Mesodermal cell (in vitro differentiated cells): ENCODE measurements at regions not wholly inside any gene's neighbourhood (a gene's known extent, or its start where the extent isn't known, plus 50 kb on each side); places are given as distances from the start of the nearest gene placed in this dataset.

Experiments used
- H3K27ac ChIP-seq: 2 replicates; pipeline ENCODE4 v1.7.0; 2013; ENCODE audit warnings: mild to moderate bottlenecking, low read depth, low read length, moderate library complexity; ENCODE audit not compliant: severe bottlenecking
- H3K36me3 ChIP-seq: 2 replicates; pipeline ENCODE4 v1.7.1; 2013; ENCODE audit warnings: mild to moderate bottlenecking, low read length, moderate library complexity; ENCODE audit not compliant: control insufficient read depth, insufficient read depth
- H3K4me1 ChIP-seq: one replicate; pipeline ENCODE4 v1.7.1; 2013; ENCODE audit warnings: mild to moderate bottlenecking, low read length; ENCODE audit not compliant: insufficient read depth, control insufficient read depth, poor library complexity, severe bottlenecking
- H3K4me3 ChIP-seq: 2 replicates; pipeline ENCODE4 v1.7.0; 2013; ENCODE audit warnings: low read length, control low read depth, mild to moderate bottlenecking; ENCODE audit not compliant: insufficient read depth, poor library complexity, severe bottlenecking; ENCODE audit errors: extremely low read depth
- H3K9me3 ChIP-seq: 2 replicates; pipeline ENCODE4 v1.7.1; 2013; ENCODE audit warnings: mild to moderate bottlenecking, low read length, moderate library complexity; ENCODE audit not compliant: control insufficient read depth
- WGBS, 2 experiments: methylation state at CpG; one replicate each; pipeline ENCODE4 v1.1.5; 2013; ENCODE audit warnings: missing lambda C conversion rate in 2 of 2; ENCODE audit not compliant: insufficient coverage in 2 of 2; 5-methylcytosine and 5-hydroxymethylcytosine counted together

DNA sequence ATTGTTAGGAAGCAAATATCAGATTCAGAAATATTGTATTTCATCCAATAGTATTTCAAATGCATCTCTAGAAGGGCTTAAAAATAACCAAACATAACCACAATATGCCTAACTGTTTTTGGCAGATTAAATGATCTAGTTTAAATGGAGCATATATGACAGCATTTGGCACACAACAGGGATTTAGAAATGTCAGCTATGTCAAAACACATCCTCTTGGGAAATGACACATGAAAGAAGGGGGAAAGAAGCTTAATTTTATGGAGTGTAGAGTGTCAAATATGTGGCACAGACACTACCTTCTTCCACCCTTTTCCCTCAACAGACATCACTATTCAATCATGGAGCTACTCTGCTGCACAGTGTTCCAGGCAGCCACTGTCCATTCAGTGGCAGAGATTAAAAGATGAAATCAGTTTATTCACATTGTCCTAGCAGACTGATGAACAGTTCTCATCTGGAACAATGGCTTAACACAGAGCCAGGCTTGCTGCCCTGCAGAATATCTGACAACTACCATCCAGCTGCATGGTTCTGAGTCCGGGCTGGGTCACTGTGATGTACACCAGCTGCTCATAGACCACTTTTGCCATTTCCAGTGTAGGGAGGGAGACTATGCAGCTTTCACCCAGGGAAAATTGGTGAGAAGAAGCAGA lies 349.8 kb downstream of the DHX35 start:
- no peaks in the 10 kb centered on the region for H3K4me1 ChIP-seq
- no peaks in the 10 kb centered on the region for H3K36me3 ChIP-seq
- no peak overlapping the region for H3K27ac ChIP-seq
- no peak overlapping the region for H3K4me3 ChIP-seq
- H3K9me3 ChIP-seq, result peaks cover 7% of the 10 kb centered on the region
- WGBS, 2 experiments, result no CpG with 5 or more reads among the region's 1 CpG

DNA sequence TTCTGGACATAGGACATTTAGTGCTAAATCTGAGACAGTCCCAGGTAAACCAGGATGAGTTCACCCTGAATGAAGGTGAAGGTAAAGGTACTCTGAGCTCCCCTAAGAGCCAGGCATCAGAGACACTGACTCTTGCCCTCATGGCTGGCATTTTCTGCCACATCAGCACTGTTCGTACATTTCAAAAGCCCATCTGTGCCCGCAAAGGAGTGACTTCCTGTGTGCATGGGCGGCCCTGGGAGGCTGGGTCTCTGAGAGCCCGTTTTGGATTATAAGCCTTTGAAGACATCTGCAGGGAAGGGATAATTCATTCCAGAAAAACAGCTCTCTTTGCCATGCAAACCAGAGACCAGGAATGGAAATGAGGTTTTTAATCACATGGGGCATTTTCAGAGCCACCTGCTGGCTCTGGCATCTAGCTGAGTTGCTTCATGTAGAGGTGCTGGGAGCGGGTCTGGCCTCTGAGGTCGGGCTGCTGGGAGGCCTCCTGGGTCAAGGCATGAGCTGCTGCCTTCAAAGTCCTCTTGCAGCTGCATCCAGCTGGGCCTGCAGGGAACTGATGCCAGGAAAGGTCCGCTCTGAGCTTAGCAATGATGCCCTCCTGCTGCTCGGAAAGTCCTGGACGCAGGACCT lies 348.3 kb downstream of the DHX35 start:
- 54 to 65% methylated on average over 7 to 8 of the region's 9 CpGs for WGBS, 2 experiments
- no peak overlapping the region for H3K4me3 ChIP-seq
- no peak overlapping the region for H3K27ac ChIP-seq
- H3K4me1 ChIP-seq, result no peaks in the 10 kb centered on the region
- peaks cover 7% of the 10 kb centered on the region for H3K9me3 ChIP-seq
- no peaks in the 10 kb centered on the region for H3K36me3 ChIP-seq

DNA sequence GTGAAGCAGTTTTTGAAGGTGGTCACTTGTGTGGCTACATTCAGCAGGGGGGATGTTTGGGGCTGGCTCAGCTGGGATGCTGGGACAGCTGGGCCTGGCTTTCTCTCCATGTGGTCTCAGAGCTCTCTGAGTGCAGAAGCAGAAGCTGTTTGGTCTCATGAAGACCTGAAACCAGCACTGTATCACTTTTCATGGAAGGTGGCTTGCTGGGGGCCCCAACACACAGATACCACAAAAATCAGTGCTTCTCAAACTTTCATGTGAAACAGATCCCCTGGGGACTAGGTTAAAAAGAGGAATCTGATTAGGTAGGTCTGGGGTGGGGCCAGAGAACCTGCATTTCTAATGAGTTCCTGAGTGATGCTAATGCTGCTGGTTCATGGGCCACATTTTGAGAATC lies 347.3 kb downstream of the DHX35 start:
- H3K9me3 ChIP-seq, result peaks cover 7% of the 10 kb centered on the region
- H3K4me1 ChIP-seq, result no peaks in the 10 kb centered on the region
- no peak overlapping the region for H3K27ac ChIP-seq
- no peak overlapping the region for H3K4me3 ChIP-seq
- H3K36me3 ChIP-seq, result no peaks in the 10 kb centered on the region

DNA sequence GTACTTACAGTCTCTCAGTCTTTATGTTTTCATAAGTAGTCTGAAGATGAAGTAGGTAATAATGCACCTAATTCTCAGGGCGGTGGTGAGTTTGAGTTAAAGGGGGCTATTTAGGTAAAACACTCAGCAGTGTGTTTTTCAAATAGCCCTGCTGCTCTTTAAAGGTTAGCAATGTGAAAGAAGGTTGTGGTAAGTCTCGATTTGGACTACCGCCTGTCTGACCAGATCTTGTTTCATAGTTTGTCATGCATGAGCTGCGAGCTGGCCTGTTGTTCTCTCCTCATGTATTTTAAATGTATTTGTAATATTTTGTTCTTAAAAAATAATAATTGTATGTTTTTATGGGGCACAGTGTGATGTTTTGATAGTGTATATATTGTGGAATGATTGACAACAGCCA lies 340.2 kb downstream of the DHX35 start:
- H3K36me3 ChIP-seq, result no peaks in the 10 kb centered on the region
- 85 to 89% methylated on average over 1 to 2 of the region's 4 CpGs for WGBS, 2 experiments
- H3K4me1 ChIP-seq, result no peaks in the 10 kb centered on the region
- H3K9me3 ChIP-seq, result peaks cover under 1% of the 10 kb centered on the region
- no peak overlapping the region for H3K4me3 ChIP-seq
- no peak overlapping the region for H3K27ac ChIP-seq

DNA sequence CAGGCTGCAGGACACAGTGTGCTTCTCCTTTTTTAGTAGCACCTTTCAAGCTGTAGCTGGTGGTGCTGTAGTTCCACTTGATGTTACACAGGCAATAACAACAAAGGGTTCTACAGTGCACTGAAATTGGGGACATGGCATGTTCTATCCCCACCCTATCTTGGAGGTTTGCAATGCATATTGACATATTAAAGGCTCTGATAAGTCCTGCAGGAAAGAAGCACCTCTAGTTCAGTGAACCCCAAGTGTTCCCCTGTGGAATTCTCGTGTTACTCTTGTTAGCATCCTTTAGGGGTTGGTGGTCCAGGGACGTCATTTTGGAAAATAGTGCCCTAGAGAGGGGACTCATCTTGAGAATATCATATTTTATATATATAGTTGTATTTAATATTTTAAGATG lies 337.6 kb downstream of the DHX35 start:
- WGBS, 2 experiments, result 50 to 67% methylated on average over 1 of the region's 2 CpGs
- Histone ChIP-seq H3K27ac (no peak overlapping the region), H3K4me1 (no peaks in the 10 kb centered on the region), H3K36me3 (no peaks in the 10 kb centered on the region), H3K4me3 (no peak overlapping the region), H3K9me3 (no peaks in the 10 kb centered on the region)

DNA sequence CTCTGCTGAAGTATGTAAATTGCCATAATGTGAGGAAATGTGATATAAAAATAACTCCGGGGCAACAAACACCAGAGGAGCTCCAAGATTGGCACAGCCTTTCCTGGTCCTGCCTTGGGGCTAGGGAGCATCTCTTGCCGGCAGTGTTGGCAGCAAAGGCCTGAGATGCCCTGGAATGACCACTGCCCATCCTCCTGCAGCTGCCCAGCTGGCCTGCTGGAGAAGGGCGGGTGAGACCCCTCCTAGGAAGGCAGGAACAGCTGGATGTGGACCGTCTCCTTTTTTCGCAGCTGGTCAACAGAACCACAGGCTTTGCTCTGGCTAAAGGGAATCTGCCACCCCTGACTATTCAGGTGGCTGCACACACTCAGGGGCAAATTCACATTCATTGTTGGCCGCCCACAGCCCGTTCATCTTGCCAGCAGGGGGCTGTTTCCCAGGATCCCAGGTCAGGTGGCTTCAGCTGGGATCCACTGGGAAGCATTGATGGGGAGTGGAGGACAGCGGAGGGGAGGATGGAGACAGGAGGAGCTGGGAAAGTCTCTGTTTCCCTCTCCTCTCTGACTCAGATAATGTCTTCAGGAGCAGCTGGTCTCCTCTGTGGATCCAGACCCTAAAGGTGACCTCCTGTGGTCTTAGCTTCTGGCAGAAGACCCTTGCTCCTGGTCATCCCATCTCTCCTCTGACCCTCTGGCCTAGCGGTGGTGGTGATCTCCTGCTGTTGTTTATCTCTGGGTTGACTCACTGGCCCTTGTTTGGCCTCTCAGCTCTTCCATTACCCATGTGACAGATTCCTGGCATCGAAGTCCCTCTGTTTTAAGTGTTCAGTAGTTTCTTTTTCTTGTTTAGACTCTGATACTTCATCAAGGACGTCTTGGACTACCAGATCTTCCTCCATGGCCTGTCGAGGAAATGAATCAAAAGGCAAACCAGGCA lies 336.7 kb downstream of the DHX35 start:
- Histone ChIP-seq H3K36me3 (no peaks in the 10 kb centered on the region), H3K27ac (no peak overlapping the region), H3K9me3 (no peaks in the 10 kb centered on the region), H3K4me3 (no peak overlapping the region), H3K4me1 (no peaks in the 10 kb centered on the region)
- 65 to 77% methylated on average over 8 to 9 of the region's 12 CpGs for whole genome bisulfite sequencing, 2 experiments

DNA sequence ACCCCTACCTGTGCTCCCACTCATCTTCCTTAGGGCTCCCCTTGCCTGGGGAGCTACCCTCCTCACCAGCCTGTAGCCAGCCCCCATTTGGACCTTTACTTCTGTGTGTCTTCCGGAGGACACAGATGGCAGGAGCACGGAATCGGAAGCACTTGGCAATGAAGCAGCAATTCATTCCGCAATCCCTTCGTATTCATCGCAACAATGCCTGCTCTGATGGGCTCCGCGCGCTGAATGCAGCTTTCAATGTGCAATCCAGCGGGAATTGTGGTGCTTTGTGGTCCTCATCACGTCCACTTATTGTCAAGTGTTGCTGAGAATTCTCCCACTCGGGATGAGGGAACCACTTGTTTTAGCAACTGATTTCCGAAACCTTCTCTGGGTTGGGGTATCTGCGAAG lies 336.0 kb downstream of the DHX35 start:
- Histone ChIP-seq H3K27ac (no peak overlapping the region), H3K9me3 (no peaks in the 10 kb centered on the region), H3K4me3 (no peak overlapping the region), H3K36me3 (no peaks in the 10 kb centered on the region), H3K4me1 (no peaks in the 10 kb centered on the region)
- WGBS, 2 experiments, result 89 to 93% methylated on average over 14 of the region's 14 CpGs

DNA sequence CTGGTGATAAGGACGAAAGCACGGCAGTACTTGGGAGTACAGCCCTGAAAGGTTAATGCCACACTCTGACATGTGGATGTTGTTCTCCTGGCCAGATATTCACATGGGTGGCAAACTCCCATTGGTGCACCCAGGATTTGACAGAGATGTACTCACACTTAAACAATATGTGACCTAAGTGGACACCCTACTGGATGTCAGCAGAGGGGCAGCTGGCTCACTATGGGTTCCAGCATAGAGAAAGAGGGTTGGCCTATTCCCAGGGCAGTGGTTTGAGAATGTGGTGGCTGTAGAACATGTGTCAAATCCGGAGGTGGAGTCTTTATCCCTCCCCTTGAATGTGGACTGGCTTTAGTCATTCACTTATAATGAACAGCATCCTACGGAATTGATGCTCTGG lies 333.2 kb downstream of the DHX35 start:
- H3K4me1 ChIP-seq, result no peaks in the 10 kb centered on the region
- no peak overlapping the region for H3K27ac ChIP-seq
- 82 to 86% methylated on average over 3 to 4 of the region's 4 CpGs for WGBS, 2 experiments
- no peak overlapping the region for H3K4me3 ChIP-seq
- peaks cover 5% of the 10 kb centered on the region for H3K9me3 ChIP-seq
- H3K36me3 ChIP-seq, result no peaks in the 10 kb centered on the region

DNA sequence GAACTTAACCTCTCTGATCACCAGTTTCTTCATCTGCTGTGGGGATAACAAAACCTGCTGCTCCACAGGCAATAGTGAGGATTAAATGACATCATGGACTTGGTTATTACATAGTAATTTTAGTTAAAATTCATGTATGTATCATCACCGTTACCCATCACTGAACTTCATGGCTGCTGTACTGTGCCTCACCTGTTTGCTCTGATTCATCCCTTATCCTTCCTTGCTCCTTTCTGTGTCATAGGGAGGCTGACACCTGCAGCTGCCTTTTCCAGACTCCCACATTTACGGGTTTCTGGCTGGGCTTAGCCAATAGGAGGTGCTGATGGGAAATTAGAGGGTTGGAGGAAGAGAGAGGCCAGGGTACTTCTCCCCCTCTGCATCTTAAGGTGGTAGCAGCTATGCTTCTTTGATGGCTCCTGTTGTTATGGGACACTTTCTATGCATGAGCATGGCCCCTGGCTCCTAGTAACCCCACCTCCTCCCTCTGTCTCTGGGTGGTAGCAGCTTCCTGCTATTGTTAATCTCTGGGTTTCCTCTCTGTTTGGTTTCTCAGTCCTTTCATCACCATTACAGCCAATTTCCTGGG lies 332.1 kb downstream of the DHX35 start:
- Histone ChIP-seq H3K9me3 (peaks cover 5% of the 10 kb centered on the region), H3K4me1 (no peaks in the 10 kb centered on the region), H3K27ac (no peak overlapping the region), H3K4me3 (no peak overlapping the region), H3K36me3 (no peaks in the 10 kb centered on the region)
- WGBS, 2 experiments, result no CpG with 5 or more reads among the region's 2 CpGs

DNA sequence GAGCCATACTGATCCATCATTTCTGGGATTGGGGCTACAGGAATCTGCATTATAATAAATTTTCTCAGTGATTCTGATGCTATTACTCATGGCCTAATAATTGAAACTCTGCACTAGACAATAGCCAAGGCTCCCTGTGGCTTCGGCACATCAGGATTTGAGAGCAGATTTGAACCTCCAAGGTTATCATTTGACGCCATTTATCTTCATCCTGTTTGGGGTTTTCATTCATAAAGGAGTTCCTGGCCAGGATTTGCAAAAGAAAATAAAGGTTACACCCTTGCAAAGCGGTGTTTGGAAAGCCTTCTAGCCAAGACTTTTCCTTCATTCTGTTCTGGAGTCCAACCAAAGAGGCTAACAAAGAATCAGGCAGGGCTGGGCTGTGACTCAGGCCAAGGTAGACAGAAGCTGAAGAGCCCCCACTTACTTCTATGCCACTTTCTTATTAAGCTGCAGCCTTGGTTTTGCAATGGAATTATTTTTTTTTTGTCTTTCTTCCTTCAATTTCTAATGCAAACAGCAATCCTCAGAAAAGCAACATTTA lies 330.1 kb downstream of the DHX35 start:
- Histone ChIP-seq H3K27ac (no peak overlapping the region), H3K4me1 (no peaks in the 10 kb centered on the region)
- 85 to 92% methylated on average over 2 to 3 of the region's 3 CpGs for WGBS, 2 experiments

More for the DNA sequence above, 330.1 kb downstream of the DHX35 start:
- Histone ChIP-seq H3K36me3 (no peaks in the 10 kb centered on the region), H3K9me3 (peaks cover 5% of the 10 kb centered on the region), H3K4me3 (no peak overlapping the region)
